ENCODE measurements at regions not wholly inside any gene's neighbourhood (a gene's known extent, or its start where the extent isn't known, plus 50 kb on each side); places are given as distances from the start of the nearest gene placed in this dataset.

- no peaks in the 10 kb centered on the region for H3K36me3 ChIP-seq (ENCODE audit: control insufficient read depth in 2 of 2, insufficient read depth in 2 of 2, low read length in 1 of 2)
- 95% methylated on average over 7 of the region's 7 CpGs for WGBS
- no peaks in the 10 kb centered on the region for H3K4me1 ChIP-seq (ENCODE audit: control insufficient read depth in 2 of 2, insufficient read depth in 2 of 2, low read length in 2 of 2)
- no peaks in the 10 kb centered on the region for H3K9me3 ChIP-seq (ENCODE audit: control insufficient read depth in 2 of 2, insufficient read depth in 1 of 2, low read length in 1 of 2)
- no peak for DNase-seq (ENCODE audit: low read depth in 6 of 9, low spot score in 9 of 9)
- H3K27ac ChIP-seq (ENCODE audit: low read depth in 1 of 2, low read length in 1 of 2): no peak overlapping the region
- H3K27me3 ChIP-seq (ENCODE audit: control insufficient read depth in 2 of 2, insufficient read depth in 1 of 2, low read length in 1 of 2): no peaks in the 10 kb centered on the region
- no peak overlapping the region for H3K4me3 ChIP-seq (ENCODE audit: low read length in 2 of 2)
Measured at GRCh38 chr10:65194126-65194525, 1672.9 kb downstream of the REEP3 start.

DNA sequence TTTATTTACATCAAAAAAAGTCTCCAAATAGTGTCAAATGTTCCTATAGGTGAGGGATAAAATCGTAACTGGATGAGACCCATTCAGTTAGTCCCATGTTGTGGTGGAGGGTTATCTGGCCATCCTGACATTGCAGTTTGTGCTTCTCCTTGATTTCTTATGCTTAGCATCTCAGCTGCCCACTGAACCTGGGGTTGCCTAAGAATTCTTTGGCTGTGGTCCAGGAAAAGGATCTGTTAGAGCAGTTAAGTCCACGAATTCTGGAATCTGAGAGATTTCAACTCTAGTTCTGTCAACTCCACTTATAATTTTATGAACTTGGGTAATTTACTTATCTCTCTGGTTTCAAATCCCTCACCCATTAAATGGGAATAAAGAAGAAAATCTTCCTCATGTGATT lies 1673.4 kb downstream of the REEP3 start:
- Histone ChIP-seq H3K4me3 (ENCODE audit: low read length in 2 of 2) (no peak overlapping the region), H3K4me1 (ENCODE audit: control insufficient read depth in 2 of 2, insufficient read depth in 2 of 2, low read length in 2 of 2) (no peaks in the 10 kb centered on the region), H3K27me3 (ENCODE audit: control insufficient read depth in 2 of 2, insufficient read depth in 1 of 2, low read length in 1 of 2) (no peaks in the 10 kb centered on the region), H3K27ac (ENCODE audit: low read depth in 1 of 2, low read length in 1 of 2) (no peak overlapping the region), H3K36me3 (ENCODE audit: control insufficient read depth in 2 of 2, insufficient read depth in 2 of 2, low read length in 1 of 2) (no peaks in the 10 kb centered on the region), H3K9me3 (ENCODE audit: control insufficient read depth in 2 of 2, insufficient read depth in 1 of 2, low read length in 1 of 2) (no peaks in the 10 kb centered on the region)
- 86% methylated on average over 2 of the region's 2 CpGs for WGBS
- DNase-seq (ENCODE audit: low read depth in 6 of 9, low spot score in 9 of 9): no peak

- WGBS: 68% methylated on average over 1 of the region's 1 CpG
- H3K9me3 ChIP-seq (ENCODE audit: control insufficient read depth in 2 of 2, insufficient read depth in 1 of 2, low read length in 1 of 2): no peaks in the 10 kb centered on the region
- no peaks in the 10 kb centered on the region for H3K27me3 ChIP-seq (ENCODE audit: control insufficient read depth in 2 of 2, insufficient read depth in 1 of 2, low read length in 1 of 2)
- no peaks in the 10 kb centered on the region for H3K36me3 ChIP-seq (ENCODE audit: control insufficient read depth in 2 of 2, insufficient read depth in 2 of 2, low read length in 1 of 2)
- no peak overlapping the region for H3K27ac ChIP-seq (ENCODE audit: low read depth in 1 of 2, low read length in 1 of 2)
- no peak overlapping the region for H3K4me3 ChIP-seq (ENCODE audit: low read length in 2 of 2)
- no peak for DNase-seq (ENCODE audit: low read depth in 6 of 9, low spot score in 9 of 9)
- H3K4me1 ChIP-seq (ENCODE audit: control insufficient read depth in 2 of 2, insufficient read depth in 2 of 2, low read length in 2 of 2): no peaks in the 10 kb centered on the region
Measured at GRCh38 chr10:65196111-65196510, 1674.9 kb downstream of the REEP3 start.

GRCh38 chr10:65197935-65198334 lies 1676.7 kb downstream of the REEP3 start:
- no peak for DNase-seq (ENCODE audit: low read depth in 6 of 9, low spot score in 9 of 9)
- WGBS: 94% methylated on average over 1 of the region's 1 CpG
- no peaks in the 10 kb centered on the region for H3K4me1 ChIP-seq (ENCODE audit: control insufficient read depth in 2 of 2, insufficient read depth in 2 of 2, low read length in 2 of 2)
- no peak overlapping the region for H3K27ac ChIP-seq (ENCODE audit: low read depth in 1 of 2, low read length in 1 of 2)
- H3K36me3 ChIP-seq (ENCODE audit: control insufficient read depth in 2 of 2, insufficient read depth in 2 of 2, low read length in 1 of 2): no peaks in the 10 kb centered on the region
- H3K9me3 ChIP-seq (ENCODE audit: control insufficient read depth in 2 of 2, insufficient read depth in 1 of 2, low read length in 1 of 2): no peaks in the 10 kb centered on the region
- H3K4me3 ChIP-seq (ENCODE audit: low read length in 2 of 2): no peak overlapping the region
- H3K27me3 ChIP-seq (ENCODE audit: control insufficient read depth in 2 of 2, insufficient read depth in 1 of 2, low read length in 1 of 2): no peaks in the 10 kb centered on the region

DNA sequence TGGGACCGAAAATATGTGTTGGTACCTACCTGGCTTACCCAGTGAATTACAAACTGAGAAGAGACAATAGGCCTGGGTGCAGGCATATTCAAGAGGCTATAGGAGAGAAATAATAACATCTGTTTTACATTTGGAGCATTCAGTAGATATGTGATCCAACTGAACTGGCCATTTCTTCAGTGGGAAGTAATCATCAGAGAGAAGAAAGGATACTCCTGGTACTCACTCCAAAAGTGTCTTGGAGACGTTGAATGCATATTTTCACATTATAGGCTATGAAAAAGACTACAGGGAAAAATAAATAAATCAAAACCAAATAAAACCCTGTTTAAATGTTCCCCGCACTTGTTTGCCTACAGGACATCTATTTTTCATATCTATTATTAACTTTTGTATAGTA lies 1680.3 kb downstream of the REEP3 start:
- H3K4me3 ChIP-seq (ENCODE audit: low read length in 2 of 2): no peak overlapping the region
- 93% methylated on average over 3 of the region's 3 CpGs for WGBS
- H3K27me3 ChIP-seq (ENCODE audit: control insufficient read depth in 2 of 2, insufficient read depth in 1 of 2, low read length in 1 of 2): no peaks in the 10 kb centered on the region

DNA sequence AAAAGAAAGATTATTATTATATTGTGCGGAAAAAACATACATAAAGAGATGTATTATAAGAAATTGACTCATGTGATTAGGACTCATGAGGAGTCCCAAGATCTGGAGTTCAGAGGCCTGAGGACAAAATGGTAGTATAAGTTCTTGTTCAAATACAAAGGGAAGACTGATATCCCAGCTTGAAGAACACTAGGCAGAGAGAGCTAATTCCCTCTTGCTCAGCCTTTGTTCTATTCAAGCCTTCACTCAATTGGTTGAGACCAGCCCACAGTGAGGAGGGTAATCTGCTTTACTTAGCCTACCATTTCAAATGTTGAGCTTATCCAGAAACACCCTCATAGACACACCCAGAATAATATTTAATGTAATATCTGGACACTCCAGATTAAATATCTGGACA lies 1683.8 kb downstream of the REEP3 start:
- H3K9me3 ChIP-seq (ENCODE audit: control insufficient read depth in 2 of 2, insufficient read depth in 1 of 2, low read length in 1 of 2): no peaks in the 10 kb centered on the region
- no peak overlapping the region for H3K4me3 ChIP-seq (ENCODE audit: low read length in 2 of 2)
- WGBS: 93% methylated on average over 1 of the region's 1 CpG
- no peak overlapping the region for H3K27ac ChIP-seq (ENCODE audit: low read depth in 1 of 2, low read length in 1 of 2)
- no peaks in the 10 kb centered on the region for H3K36me3 ChIP-seq (ENCODE audit: control insufficient read depth in 2 of 2, insufficient read depth in 2 of 2, low read length in 1 of 2)
- H3K4me1 ChIP-seq (ENCODE audit: control insufficient read depth in 2 of 2, insufficient read depth in 2 of 2, low read length in 2 of 2): no peaks in the 10 kb centered on the region
- DNase-seq (ENCODE audit: low read depth in 6 of 9, low spot score in 9 of 9): no peak
- no peaks in the 10 kb centered on the region for H3K27me3 ChIP-seq (ENCODE audit: control insufficient read depth in 2 of 2, insufficient read depth in 1 of 2, low read length in 1 of 2)

More for the DNA sequence above, 1680.3 kb downstream of the REEP3 start:
- no peak for DNase-seq (ENCODE audit: low read depth in 6 of 9, low spot score in 9 of 9)
- no peak overlapping the region for H3K27ac ChIP-seq (ENCODE audit: low read depth in 1 of 2, low read length in 1 of 2)
- no peaks in the 10 kb centered on the region for H3K4me1 ChIP-seq (ENCODE audit: control insufficient read depth in 2 of 2, insufficient read depth in 2 of 2, low read length in 2 of 2)
- H3K9me3 ChIP-seq (ENCODE audit: control insufficient read depth in 2 of 2, insufficient read depth in 1 of 2, low read length in 1 of 2): no peaks in the 10 kb centered on the region
- no peaks in the 10 kb centered on the region for H3K36me3 ChIP-seq (ENCODE audit: control insufficient read depth in 2 of 2, insufficient read depth in 2 of 2, low read length in 1 of 2)

DNA sequence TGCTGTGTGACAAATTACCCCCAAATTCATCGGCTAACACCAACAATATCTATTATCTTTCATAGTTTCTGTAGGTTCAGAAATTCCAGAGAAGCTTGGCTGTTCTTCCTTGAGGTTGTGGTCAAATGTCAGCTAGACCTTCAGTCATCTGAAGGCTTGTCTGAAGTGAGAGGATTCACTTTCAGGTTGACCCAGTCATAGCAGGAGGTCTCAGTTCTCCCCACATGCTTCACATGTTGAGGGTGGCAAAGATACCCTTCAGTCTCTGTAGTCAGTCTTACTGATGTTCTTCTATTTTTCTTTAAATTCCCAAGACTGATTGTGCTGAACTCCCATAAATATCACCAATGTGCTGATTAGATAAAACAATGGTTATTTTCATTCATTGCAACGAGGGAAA lies 1692.0 kb downstream of the REEP3 start:
- no peaks in the 10 kb centered on the region for H3K4me1 ChIP-seq (ENCODE audit: control insufficient read depth in 2 of 2, insufficient read depth in 2 of 2, low read length in 2 of 2)
- H3K27me3 ChIP-seq (ENCODE audit: control insufficient read depth in 2 of 2, insufficient read depth in 1 of 2, low read length in 1 of 2): no peaks in the 10 kb centered on the region
- H3K36me3 ChIP-seq (ENCODE audit: control insufficient read depth in 2 of 2, insufficient read depth in 2 of 2, low read length in 1 of 2): no peaks in the 10 kb centered on the region
- no peak for DNase-seq (ENCODE audit: low read depth in 6 of 9, low spot score in 9 of 9)
- no peak overlapping the region for H3K4me3 ChIP-seq (ENCODE audit: low read length in 2 of 2)
- peaks cover 0 to 4% of the 10 kb centered on the region in 2 donors for H3K9me3 ChIP-seq (ENCODE audit: control insufficient read depth in 2 of 2, insufficient read depth in 1 of 2, low read length in 1 of 2)
- no peak overlapping the region for H3K27ac ChIP-seq (ENCODE audit: low read depth in 1 of 2, low read length in 1 of 2)
- WGBS: 83% methylated on average over 2 of the region's 2 CpGs

- Histone ChIP-seq H3K9me3 (ENCODE audit: control insufficient read depth in 2 of 2, insufficient read depth in 1 of 2, low read length in 1 of 2) (no peaks in the 10 kb centered on the region), H3K4me3 (ENCODE audit: low read length in 2 of 2) (no peak overlapping the region), H3K4me1 (ENCODE audit: control insufficient read depth in 2 of 2, insufficient read depth in 2 of 2, low read length in 2 of 2) (no peaks in the 10 kb centered on the region), H3K27ac (ENCODE audit: low read depth in 1 of 2, low read length in 1 of 2) (no peak overlapping the region), H3K27me3 (ENCODE audit: control insufficient read depth in 2 of 2, insufficient read depth in 1 of 2, low read length in 1 of 2) (no peaks in the 10 kb centered on the region), H3K36me3 (ENCODE audit: control insufficient read depth in 2 of 2, insufficient read depth in 2 of 2, low read length in 1 of 2) (no peaks in the 10 kb centered on the region)
- DNase-seq (ENCODE audit: low read depth in 6 of 9, low spot score in 9 of 9): no peak
- 93% methylated on average over 3 of the region's 3 CpGs for WGBS
Measured at GRCh38 chr10:65219444-65219843, 1698.2 kb downstream of the REEP3 start.

DNA sequence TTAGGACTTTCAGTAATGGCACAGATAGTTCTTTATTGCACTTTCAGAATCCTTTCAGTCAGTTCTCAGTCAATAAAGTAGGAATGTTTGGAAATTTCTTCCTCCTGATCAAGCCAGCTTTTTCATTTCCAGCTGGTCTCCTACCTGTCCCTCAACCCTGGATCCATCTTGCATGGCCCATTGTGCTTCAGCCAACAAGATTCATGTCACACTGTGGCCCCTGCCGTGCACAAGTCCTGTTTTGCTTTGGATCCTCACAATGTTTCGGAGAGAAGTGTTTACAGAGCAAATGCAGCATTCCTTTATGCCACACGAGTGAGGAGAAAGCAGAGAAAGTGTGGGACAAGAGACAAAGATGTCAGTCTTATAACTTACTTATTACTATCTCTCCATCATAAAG lies 1694.7 kb upstream of the LRRTM3 start:
- Histone ChIP-seq H3K27ac (ENCODE audit: low read depth in 1 of 2, low read length in 1 of 2) (no peak overlapping the region), H3K36me3 (ENCODE audit: control insufficient read depth in 2 of 2, insufficient read depth in 2 of 2, low read length in 1 of 2) (no peaks in the 10 kb centered on the region), H3K4me1 (ENCODE audit: control insufficient read depth in 2 of 2, insufficient read depth in 2 of 2, low read length in 2 of 2) (no peaks in the 10 kb centered on the region), H3K9me3 (ENCODE audit: control insufficient read depth in 2 of 2, insufficient read depth in 1 of 2, low read length in 1 of 2) (no peaks in the 10 kb centered on the region), H3K4me3 (ENCODE audit: low read length in 2 of 2) (no peak overlapping the region), H3K27me3 (ENCODE audit: control insufficient read depth in 2 of 2, insufficient read depth in 1 of 2, low read length in 1 of 2) (no peaks in the 10 kb centered on the region)
- 65% methylated on average over 3 of the region's 3 CpGs for WGBS
- DNase-seq (ENCODE audit: low read depth in 6 of 9, low spot score in 9 of 9): no peak

- no peaks in the 10 kb centered on the region for H3K9me3 ChIP-seq (ENCODE audit: control insufficient read depth in 2 of 2, insufficient read depth in 1 of 2, low read length in 1 of 2)
- H3K27me3 ChIP-seq (ENCODE audit: control insufficient read depth in 2 of 2, insufficient read depth in 1 of 2, low read length in 1 of 2): no peaks in the 10 kb centered on the region
- WGBS: 94% methylated on average over 2 of the region's 2 CpGs
- H3K4me1 ChIP-seq (ENCODE audit: control insufficient read depth in 2 of 2, insufficient read depth in 2 of 2, low read length in 2 of 2): no peaks in the 10 kb centered on the region
- DNase-seq (ENCODE audit: low read depth in 6 of 9, low spot score in 9 of 9): no peak
- H3K4me3 ChIP-seq (ENCODE audit: low read length in 2 of 2): no peak overlapping the region
- H3K36me3 ChIP-seq (ENCODE audit: control insufficient read depth in 2 of 2, insufficient read depth in 2 of 2, low read length in 1 of 2): no peaks in the 10 kb centered on the region
- no peak overlapping the region for H3K27ac ChIP-seq (ENCODE audit: low read depth in 1 of 2, low read length in 1 of 2)
Measured at GRCh38 chr10:65234261-65234660, 1691.6 kb upstream of the LRRTM3 start.

Measured in thymus (tissue), 11 donors.